Astrocyte of the spinal cord (primary cell): ENCODE measurements at regions not wholly inside any gene's neighbourhood (a gene's known extent, or its start where the extent isn't known, plus 50 kb on each side); places are given as distances from the start of the nearest gene placed in this dataset.
A peak's percentile ranks its signal among the peaks of the same experiment; 100 is the strongest.
"Not testable (repeated sequence)": the region's sequence is repeated elsewhere in the genome, so short reads cannot be mapped to it uniquely, and the experiment has no call there.

ENCODE experiments used
- DNase-seq: peaks from one replicate; pipeline ENCODE4 v3.0.0; 2011; ENCODE audit warnings: low read depth, low spot score
- H3K4me3 ChIP-seq: 2 replicates; pipeline ENCODE4 v1.5.1; 2011; ENCODE audit warnings: low read depth, mild to moderate bottlenecking, low read length, moderate library complexity
- in situ Hi-C: cut with HindIII; loops from 2 replicates; pipeline ENCODE4 v1.10.0; 2017; ENCODE audit warnings: low sequenced_read_pairs
- TF ChIP-seq, protein P1 (sequence below): IDR thresholded peaks from 2 replicates; pipeline ENCODE4 v1.5.1; 2012; ENCODE audit warnings: low read depth, mild to moderate bottlenecking, low read length, inconsistent platforms

DNA sequence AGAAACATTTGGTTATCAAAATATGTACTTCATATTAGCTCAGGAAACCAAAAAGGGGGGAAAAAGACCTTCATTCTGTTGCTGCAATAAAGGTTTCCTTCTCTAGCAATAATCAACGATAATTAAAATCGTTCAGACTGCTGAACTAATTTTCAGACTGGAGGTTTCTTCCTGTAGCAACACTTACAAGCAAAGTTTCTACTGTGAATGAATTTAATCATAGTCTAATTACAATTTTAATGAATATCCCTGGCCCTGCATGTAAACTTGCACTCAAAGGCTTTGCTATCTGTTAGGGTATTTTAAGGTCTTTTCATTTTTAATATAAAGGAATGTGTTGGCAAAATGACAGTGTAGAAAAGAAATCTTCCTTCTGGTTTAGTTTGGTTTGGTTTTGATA is 265.2 kb downstream of the QDPR start:
- no peak overlapping the region for H3K4me3 ChIP-seq
- TF ChIP-seq, protein P1, sequence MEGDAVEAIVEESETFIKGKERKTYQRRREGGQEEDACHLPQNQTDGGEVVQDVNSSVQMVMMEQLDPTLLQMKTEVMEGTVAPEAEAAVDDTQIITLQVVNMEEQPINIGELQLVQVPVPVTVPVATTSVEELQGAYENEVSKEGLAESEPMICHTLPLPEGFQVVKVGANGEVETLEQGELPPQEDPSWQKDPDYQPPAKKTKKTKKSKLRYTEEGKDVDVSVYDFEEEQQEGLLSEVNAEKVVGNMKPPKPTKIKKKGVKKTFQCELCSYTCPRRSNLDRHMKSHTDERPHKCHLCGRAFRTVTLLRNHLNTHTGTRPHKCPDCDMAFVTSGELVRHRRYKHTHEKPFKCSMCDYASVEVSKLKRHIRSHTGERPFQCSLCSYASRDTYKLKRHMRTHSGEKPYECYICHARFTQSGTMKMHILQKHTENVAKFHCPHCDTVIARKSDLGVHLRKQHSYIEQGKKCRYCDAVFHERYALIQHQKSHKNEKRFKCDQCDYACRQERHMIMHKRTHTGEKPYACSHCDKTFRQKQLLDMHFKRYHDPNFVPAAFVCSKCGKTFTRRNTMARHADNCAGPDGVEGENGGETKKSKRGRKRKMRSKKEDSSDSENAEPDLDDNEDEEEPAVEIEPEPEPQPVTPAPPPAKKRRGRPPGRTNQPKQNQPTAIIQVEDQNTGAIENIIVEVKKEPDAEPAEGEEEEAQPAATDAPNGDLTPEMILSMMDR = no peak
- in situ Hi-C loops = no loop called here
- DNase-seq = no peak

DNA sequence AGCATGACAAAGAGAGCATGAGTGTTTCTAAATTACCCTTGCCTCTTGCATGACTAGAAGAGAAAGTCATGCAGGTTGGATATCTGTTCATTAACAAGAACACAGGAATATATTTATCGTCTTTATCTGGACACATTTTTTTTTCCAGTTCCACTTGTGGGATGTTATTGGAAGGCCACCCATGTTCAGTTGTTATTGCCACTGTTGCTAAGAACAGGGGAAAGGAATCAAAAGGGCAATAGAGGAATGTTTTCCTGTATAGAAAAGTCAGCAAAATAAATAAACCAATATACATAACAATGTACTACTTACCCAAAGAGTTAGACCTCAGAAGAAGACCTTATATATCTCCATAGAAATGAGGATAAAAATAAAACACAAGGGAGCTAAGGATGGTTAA is 270.1 kb downstream of the QDPR start:
- in situ Hi-C loops = no loop called here
- TF ChIP-seq, protein P1 = no peak
- no peak overlapping the region for H3K4me3 ChIP-seq
- DNase-seq = peak; percentile 28

DNA sequence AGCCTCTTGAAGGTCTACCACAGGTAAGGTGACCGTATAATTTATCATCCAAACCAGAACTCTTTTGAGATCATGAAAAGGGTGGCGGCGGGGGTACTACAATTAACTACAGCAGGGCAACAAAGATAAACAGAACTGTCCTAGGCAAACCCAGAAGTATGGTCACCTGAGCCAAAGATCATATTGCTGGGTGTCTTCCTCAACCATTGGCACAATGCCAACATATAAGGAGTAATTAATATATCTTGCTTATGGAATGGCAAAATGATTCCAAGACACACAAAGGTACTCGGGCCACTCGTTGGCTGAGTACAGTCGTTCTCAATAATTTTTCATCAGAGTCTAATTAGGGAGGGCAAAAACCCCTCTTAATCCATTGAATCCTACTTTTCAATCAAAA is 273.3 kb downstream of the QDPR start:
- in situ Hi-C loops = no loop called here
- DNase-seq = no peak
- no peak overlapping the region for H3K4me3 ChIP-seq
- TF ChIP-seq, protein P1 = no peak

DNA sequence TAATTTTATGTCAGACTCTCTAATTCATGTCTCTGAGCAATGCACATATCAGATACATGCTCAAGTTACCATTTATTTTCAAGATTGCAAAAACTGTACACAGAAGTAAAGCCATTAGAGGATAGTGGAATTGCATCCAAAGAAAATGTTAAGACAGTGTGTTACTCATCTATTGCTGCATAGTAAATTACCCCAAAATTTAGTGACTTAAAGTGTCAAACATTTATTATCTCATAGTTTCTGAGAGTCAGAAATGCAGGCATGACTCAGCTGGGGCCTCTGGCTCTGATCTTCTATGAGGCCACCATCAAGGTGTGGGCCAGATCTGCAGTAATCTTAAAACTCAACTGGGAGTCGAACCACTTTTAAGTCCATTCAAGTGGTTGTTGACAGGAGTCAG is 275.2 kb downstream of the QDPR start:
- TF ChIP-seq, protein P1 = no peak
- DNase-seq = peak; percentile 37
- in situ Hi-C loops = no loop called here
- H3K4me3 ChIP-seq = no peak overlapping the region

DNA sequence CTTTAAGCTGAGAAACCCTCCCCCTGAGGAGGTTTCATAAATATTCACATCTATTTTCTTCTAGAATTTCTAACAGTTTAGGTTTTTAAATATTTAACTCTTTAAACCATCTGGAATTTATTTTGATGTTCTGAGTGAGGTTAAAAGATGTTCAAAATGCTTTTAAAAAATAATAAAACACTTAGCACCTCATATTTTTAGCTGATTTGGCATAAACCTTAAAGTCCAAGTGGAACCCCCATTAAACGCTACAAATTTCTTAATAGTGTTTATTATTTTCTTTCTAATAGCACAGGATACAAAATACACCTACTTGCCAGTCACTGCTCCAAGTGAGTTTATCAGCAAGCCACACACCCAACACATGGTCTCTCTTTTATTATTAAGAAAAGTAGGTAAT is 277.2 kb downstream of the QDPR start:
- in situ Hi-C loops = no loop called here
- TF ChIP-seq, protein P1 = no peak
- no peak overlapping the region for H3K4me3 ChIP-seq
- DNase-seq = no peak

DNA sequence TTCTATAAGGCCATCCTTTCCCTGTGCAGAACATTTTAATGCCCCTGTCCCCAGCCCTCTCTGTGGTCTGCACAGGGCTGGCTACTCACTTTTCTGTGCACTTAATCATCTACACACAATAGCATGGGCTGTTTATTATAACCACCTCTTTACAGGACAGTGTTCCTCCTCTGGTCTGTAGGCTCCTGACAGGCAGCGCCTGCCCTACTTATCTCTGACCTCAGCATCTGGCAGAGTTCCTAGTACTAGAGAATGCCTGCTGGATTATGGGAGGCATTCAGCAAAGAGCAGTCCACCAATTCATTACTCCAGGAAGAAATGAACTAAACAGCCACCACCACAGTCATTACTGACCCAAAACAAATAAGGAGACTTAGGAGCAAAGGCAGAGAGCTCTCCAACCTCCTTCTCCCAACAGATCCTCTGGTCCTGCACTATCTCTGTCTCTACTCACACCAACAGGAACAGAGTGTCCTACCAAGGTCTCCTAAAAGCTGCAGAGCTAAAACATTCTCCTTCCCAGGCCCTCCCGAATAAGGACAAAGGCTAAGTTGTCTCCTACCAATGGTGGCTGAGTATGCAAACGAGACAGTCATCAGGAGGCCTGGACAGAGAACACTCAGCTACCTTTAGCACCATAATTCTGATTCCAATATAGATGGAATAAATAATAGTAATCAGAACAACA is 279.2 kb downstream of the QDPR start:
- in situ Hi-C loops = no loop called here
- peak; percentile 71 for DNase-seq
- TF ChIP-seq, protein P1 = no peak
- no peak overlapping the region for H3K4me3 ChIP-seq

DNA sequence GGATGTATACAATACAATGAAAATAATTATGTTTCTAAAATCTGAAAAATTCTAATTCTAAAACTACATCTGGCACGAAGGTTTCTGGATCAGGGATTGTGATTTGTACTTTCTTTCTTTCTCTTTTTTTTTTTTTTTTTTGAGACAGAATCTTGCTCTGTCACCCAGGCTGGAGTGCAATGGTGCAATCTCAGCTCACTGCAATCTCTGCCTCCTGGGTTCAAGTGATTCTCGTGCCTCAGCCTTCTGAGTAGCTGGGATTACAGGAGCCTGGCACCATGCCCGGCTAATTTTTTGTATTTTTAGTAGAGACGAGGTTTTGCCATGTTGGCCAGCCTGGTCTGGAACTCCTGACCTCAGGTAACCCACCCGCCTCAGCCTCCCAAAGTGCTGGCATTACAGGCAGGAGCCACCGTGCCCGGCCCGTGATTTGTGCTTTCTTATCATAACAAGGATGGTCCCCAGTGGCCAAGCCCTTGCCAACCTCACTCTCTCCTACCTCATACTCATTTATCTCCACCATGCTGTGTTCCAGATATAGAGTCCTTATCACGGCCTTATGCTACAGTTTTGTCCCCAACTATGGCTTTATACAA is 279.9 kb downstream of the QDPR start:
- in situ Hi-C loops, H3K4me3 ChIP-seq, DNase-seq: not testable (repeated sequence)
